ENCODE measurements at regions not wholly inside any gene's neighbourhood (a gene's known extent, or its start where the extent isn't known, plus 50 kb on each side); places are given as distances from the start of the nearest gene placed in this dataset.

- H3K27me3 Mint-ChIP-seq (ENCODE audit: insufficient read depth, unreplicated experiment), result peaks cover 10% of the 10 kb centered on the region
- no peaks in the 10 kb centered on the region for H3K36me3 Mint-ChIP-seq (ENCODE audit: insufficient read depth, unreplicated experiment)
- TF ChIP-seq CTCF (IDR thresholded peaks at IDR 0.05; ENCODE audit: insufficient read depth in 1 of 2, low read depth in 1 of 2, low read length in 1 of 2, severe bottlenecking in 1 of 2, unreplicated experiment in 1 of 2), result peak in 1 of 2 experiments; percentile 40
- intact Hi-C loops (cut with micrococcal nuclease; ENCODE audit: unreplicated experiment), result no loop called here
- H3K36me3 ChIP-seq (ENCODE audit: control insufficient read depth, insufficient read depth, low read length), result no peaks in the 10 kb centered on the region
- CTCF ChIA-PET, result no interaction called here
- no peaks in the 10 kb centered on the region for H3K27me3 ChIP-seq (replicated peaks; ENCODE audit: control insufficient read depth, insufficient read depth, low read length)
- H3K4me3 ChIP-seq (ENCODE audit: low read depth, low read length), result no peak overlapping the region
- no peaks in the 10 kb centered on the region for H3K4me1 ChIP-seq
- H3K27ac Mint-ChIP-seq (ENCODE audit: unreplicated experiment), result no peak overlapping the region
- no peaks in the 10 kb centered on the region; the same call in 1 of the 2 replicates for H3K9me3 ChIP-seq
- H3K4me3 Mint-ChIP-seq (ENCODE audit: unreplicated experiment), result no peak overlapping the region
- peaks cover 9% of the 10 kb centered on the region for H3K9me3 Mint-ChIP-seq (ENCODE audit: unreplicated experiment)
- BruUV-seq (replicated peaks), result no TSS peak
- POLR2A ChIA-PET, result interaction anchor here (0.6 kb wide), 1 partner anchor 1070 kb away, joined by 7 read pairs; no protein-coding TSS in a partner anchor
- no peak for DNase-seq
- no peaks in the 10 kb centered on the region for H3K4me1 Mint-ChIP-seq (ENCODE audit: low read depth, unreplicated experiment)
Observed at GRCh38 chr20:22098511-22098910, 393.0 kb downstream of the PAX1 start.

GRCh38 chr20:22093122-22093521 lies 387.7 kb downstream of the PAX1 start:
- no peaks in the 10 kb centered on the region; the same call in 1 of the 2 replicates for H3K9me3 ChIP-seq
- BruUV-seq (replicated peaks), result no TSS peak
- no peaks in the 10 kb centered on the region for H3K4me1 ChIP-seq
- H3K27ac Mint-ChIP-seq (ENCODE audit: unreplicated experiment), result no peak overlapping the region
- no peaks in the 10 kb centered on the region for H3K36me3 ChIP-seq (ENCODE audit: control insufficient read depth, insufficient read depth, low read length)
- no peak for TF ChIP-seq CTCF (IDR thresholded peaks at IDR 0.05; ENCODE audit: insufficient read depth in 1 of 2, low read depth in 1 of 2, low read length in 1 of 2, severe bottlenecking in 1 of 2, unreplicated experiment in 1 of 2)
- peaks cover 35% of the 10 kb centered on the region for H3K9me3 Mint-ChIP-seq (ENCODE audit: unreplicated experiment)
- ChIA-PET POLR2A (no interaction called here), CTCF (no interaction called here)
- no peaks in the 10 kb centered on the region for H3K4me1 Mint-ChIP-seq (ENCODE audit: low read depth, unreplicated experiment)
- H3K27me3 Mint-ChIP-seq (ENCODE audit: insufficient read depth, unreplicated experiment), result peaks cover 2% of the 10 kb centered on the region
- intact Hi-C loops (cut with micrococcal nuclease; ENCODE audit: unreplicated experiment), result no loop called here
- DNase-seq, result no peak
- H3K36me3 Mint-ChIP-seq (ENCODE audit: insufficient read depth, unreplicated experiment), result no peaks in the 10 kb centered on the region
- no peak overlapping the region for H3K4me3 Mint-ChIP-seq (ENCODE audit: unreplicated experiment)
- no peak overlapping the region for H3K4me3 ChIP-seq (ENCODE audit: low read depth, low read length)
- H3K27me3 ChIP-seq (replicated peaks; ENCODE audit: control insufficient read depth, insufficient read depth, low read length), result no peaks in the 10 kb centered on the region

GRCh38 chr20:22088882-22089281 lies 383.4 kb downstream of the PAX1 start:
- Mint-ChIP-seq H3K36me3 (ENCODE audit: insufficient read depth, unreplicated experiment) (no peaks in the 10 kb centered on the region), H3K27ac (ENCODE audit: unreplicated experiment) (no peak overlapping the region), H3K27me3 (ENCODE audit: insufficient read depth, unreplicated experiment) (no peaks in the 10 kb centered on the region), H3K9me3 (ENCODE audit: unreplicated experiment) (peaks cover 33% of the 10 kb centered on the region), H3K4me1 (ENCODE audit: low read depth, unreplicated experiment) (no peaks in the 10 kb centered on the region), H3K4me3 (ENCODE audit: unreplicated experiment) (no peak overlapping the region)
- TF ChIP-seq CTCF (IDR thresholded peaks at IDR 0.05; ENCODE audit: insufficient read depth in 1 of 2, low read depth in 1 of 2, low read length in 1 of 2, severe bottlenecking in 1 of 2, unreplicated experiment in 1 of 2), result no peak
- intact Hi-C loops (cut with micrococcal nuclease; ENCODE audit: unreplicated experiment), result no loop called here
- ChIA-PET POLR2A (no interaction called here), CTCF (no interaction called here)
- H3K36me3 ChIP-seq (ENCODE audit: control insufficient read depth, insufficient read depth, low read length), result no peaks in the 10 kb centered on the region
- H3K27me3 ChIP-seq (replicated peaks; ENCODE audit: control insufficient read depth, insufficient read depth, low read length), result no peaks in the 10 kb centered on the region
- H3K9me3 ChIP-seq, result no peaks in the 10 kb centered on the region; the same call in 1 of the 2 replicates
- BruUV-seq (replicated peaks), result no TSS peak
- no peak overlapping the region for H3K4me3 ChIP-seq (ENCODE audit: low read depth, low read length)
- DNase-seq, result no peak
- no peaks in the 10 kb centered on the region for H3K4me1 ChIP-seq

Data from Caco-2 (cell line).